Spleen (tissue), 11 donors: ENCODE measurements at regions not wholly inside any gene's neighbourhood (a gene's known extent, or its start where the extent isn't known, plus 50 kb on each side); places are given as distances from the start of the nearest gene placed in this dataset.

Source experiments
- DNase-seq: peaks from one replicate; pipeline ENCODE4 v3.0.0-alpha.2; 2020
- H3K27ac ChIP-seq, 8 donors: fragments of 200-600 bp; sonication (generic) in 7 of 8; 1 replicate in 4 of 8; 2 replicates in 4 of 8; pipeline versions ENCODE4 v1.5.0 to v1.8.0; 2016 to 2021; ENCODE audit warnings: inconsistent platforms in 4 of 8, mild to moderate bottlenecking in 4 of 8, moderate library complexity in 1 of 8
- H3K27me3 ChIP-seq, 7 donors: fragments of 200-600 bp; sonication (generic) in 6 of 7; replicated peaks in 1 of 7; 1 replicate in 4 of 7; 2 replicates in 3 of 7; pipeline versions ENCODE4 v1.5.0 to v1.8.0; 2016 to 2021; ENCODE audit warnings: inconsistent platforms in 3 of 7, mild to moderate bottlenecking in 1 of 7
- H3K36me3 ChIP-seq, 6 donors: fragments of 200-600 bp; sonication (generic) in 5 of 6; 1 replicate in 4 of 6; 2 replicates in 2 of 6; pipeline versions ENCODE4 v1.5.0 to v1.8.0; 2016 to 2021; ENCODE audit warnings: inconsistent platforms in 2 of 6
- H3K4me1 ChIP-seq, 6 donors: fragments of 200-600 bp; sonication (generic) in 5 of 6; 1 replicate in 3 of 6; 2 replicates in 3 of 6; pipeline versions ENCODE4 v1.5.0 to v1.8.0; 2016 to 2021; ENCODE audit warnings: inconsistent platforms in 3 of 6
- H3K4me3 ChIP-seq, 8 donors: fragments of 200-600 bp; sonication (generic) in 7 of 8; 1 replicate in 4 of 8; 2 replicates in 4 of 8; pipeline versions ENCODE4 v1.5.0 to v1.8.0; 2016 to 2021; ENCODE audit warnings: inconsistent platforms in 4 of 8, mild to moderate bottlenecking in 4 of 8, moderate library complexity in 2 of 8
- H3K9me3 ChIP-seq, 8 donors: fragments of 200-600 bp; sonication (generic) in 7 of 8; 1 replicate in 4 of 8; 2 replicates in 4 of 8; pipeline versions ENCODE4 v1.5.0 to v1.8.0; 2016 to 2021; ENCODE audit warnings: inconsistent platforms in 4 of 8
- CTCF ChIP-seq, 11 experiments: fragments of 200-600 bp in 7 of 11; fragments of 450-650 bp in 4 of 11; sonication (generic) in 4 of 11; IDR thresholded peaks in 8 of 11; conservative IDR thresholded peaks in 3 of 11; 1 replicate in 7 of 11; 2 replicates in 4 of 11; pipeline versions ENCODE4 v1.4.0 to v1.8.0; 2016 to 2021; ENCODE audit warnings: antibody characterized with exemption in 11 of 11, inconsistent platforms in 4 of 11, mild to moderate bottlenecking in 1 of 11
- POLR2A ChIP-seq, 3 donors: fragments of 450-650 bp; IDR thresholded peaks; one replicate each; pipeline ENCODE4 v1.5.1; 2017; ENCODE audit warnings: antibody characterized with exemption in 3 of 3, mild to moderate bottlenecking in 1 of 3
- POLR2AphosphoS5 ChIP-seq, 3 donors: sonication (generic); formaldehyde crosslinking; IDR thresholded peaks; one replicate each; pipeline ENCODE4 v1.5.1; 2017; ENCODE audit warnings: antibody characterized with exemption in 3 of 3
- WGBS, 5 donors: extraction: QIAGEN DNeasy Blood & Tissue Kit in 3 of 5; methylation state at CpG; one replicate each; pipeline versions ENCODE4 v1.1.5 to v1.1.7; 2013 to 2018; 5-methylcytosine and 5-hydroxymethylcytosine counted together
- intact Hi-C: fragments of 100-400 bp; cut with DNase I; formaldehyde crosslinking; loops from one replicate; pipeline ENCODE4 v1.15.0; 2023; ENCODE audit warnings: low total_unique reads
- donor health status: healthy with polysubstance abuse.
- donor health status: DM: no; HTN: no; CAD: no; lungs with moderate emphysema.
- donor health status: DM: no; HTN: no; CAD: no.
- donor health status: Bipolar disorder and iron deficiency.
- donor health status: healthy.
- donor health status: DM: no; HTN: no; CAD: no.
- donor health status: DM: yes; HTN: yes; CAD: no.

GRCh38 chr7:16035392-16035791, 348.9 kb upstream of the MEOX2 start:
- intact Hi-C loops = no loop called here
- Histone ChIP-seq H3K4me3 (no peak overlapping the region), H3K36me3 (no peaks in the 10 kb centered on the region), H3K27ac (no peak overlapping the region), H3K9me3 (no peaks in the 10 kb centered on the region), H3K4me1 (no peaks in the 10 kb centered on the region), H3K27me3 (no peaks in the 10 kb centered on the region)
- TF ChIP-seq CTCF (IDR thresholded peaks at IDR 0.05 in 8 of 11, conservative IDR thresholded peaks at IDR 0.05 in 3 of 11) = no peak
- TF ChIP-seq POLR2AphosphoS5 (IDR thresholded peaks at IDR 0.05) = no peak
- TF ChIP-seq POLR2A (IDR thresholded peaks at IDR 0.05) = no peak
- whole genome bisulfite sequencing, 5 donors = 51 to 86% (median 74%) methylated on average over 1 of the region's 1 CpG
- DNase-seq = no peak

- Histone ChIP-seq H3K27me3 (no peaks in the 10 kb centered on the region), H3K4me1 (no peaks in the 10 kb centered on the region), H3K36me3 (no peaks in the 10 kb centered on the region), H3K9me3 (no peaks in the 10 kb centered on the region), H3K4me3 (no peak overlapping the region), H3K27ac (no peak overlapping the region)
- intact Hi-C loops = no loop called here
- 90 to 98% (median 95%) methylated on average over 1 of the region's 1 CpG for WGBS, 5 donors
- TF ChIP-seq CTCF (IDR thresholded peaks at IDR 0.05 in 8 of 11, conservative IDR thresholded peaks at IDR 0.05 in 3 of 11) (no peak), POLR2A (IDR thresholded peaks at IDR 0.05) (no peak), POLR2AphosphoS5 (IDR thresholded peaks at IDR 0.05) (no peak)
- DNase-seq = no peak
These were observed 348.4 kb upstream of the MEOX2 start for GRCh38 chr7:16034866-16035265.

- TF ChIP-seq POLR2A (IDR thresholded peaks at IDR 0.05) = no peak
- no peak for TF ChIP-seq POLR2AphosphoS5 (IDR thresholded peaks at IDR 0.05)
- TF ChIP-seq CTCF (IDR thresholded peaks at IDR 0.05 in 8 of 11, conservative IDR thresholded peaks at IDR 0.05 in 3 of 11) = no peak
- H3K36me3 ChIP-seq = no peaks in the 10 kb centered on the region
- no peaks in the 10 kb centered on the region for H3K4me1 ChIP-seq
- 87 to 94% (median 90%) methylated on average over 2 of the region's 2 CpGs for WGBS, 5 donors
- no peak for DNase-seq
- H3K27me3 ChIP-seq = no peaks in the 10 kb centered on the region
- no peaks in the 10 kb centered on the region for H3K9me3 ChIP-seq
- intact Hi-C loops = no loop called here
- H3K27ac ChIP-seq = no peak overlapping the region
- H3K4me3 ChIP-seq = no peak overlapping the region
These were observed 347.9 kb upstream of the MEOX2 start for GRCh38 chr7:16034353-16034752.

- Histone ChIP-seq H3K36me3 (no peaks in the 10 kb centered on the region), H3K4me3 (no peak overlapping the region), H3K9me3 (no peaks in the 10 kb centered on the region), H3K27me3 (no peaks in the 10 kb centered on the region), H3K4me1 (no peaks in the 10 kb centered on the region), H3K27ac (no peak overlapping the region)
- no peak for TF ChIP-seq POLR2A (IDR thresholded peaks at IDR 0.05)
- no peak for TF ChIP-seq POLR2AphosphoS5 (IDR thresholded peaks at IDR 0.05)
- TF ChIP-seq CTCF (IDR thresholded peaks at IDR 0.05 in 8 of 11, conservative IDR thresholded peaks at IDR 0.05 in 3 of 11) = no peak
- DNase-seq = no peak
- 65 to 91% (median 77%) methylated on average over 2 of the region's 2 CpGs for WGBS, 5 donors
- intact Hi-C loops = no loop called here
These were observed 346.8 kb upstream of the MEOX2 start for GRCh38 chr7:16033233-16033632.
